ENCODE measurements at regions not wholly inside any gene's neighbourhood (a gene's known extent, or its start where the extent isn't known, plus 50 kb on each side); places are given as distances from the start of the nearest gene placed in this dataset.

DNA sequence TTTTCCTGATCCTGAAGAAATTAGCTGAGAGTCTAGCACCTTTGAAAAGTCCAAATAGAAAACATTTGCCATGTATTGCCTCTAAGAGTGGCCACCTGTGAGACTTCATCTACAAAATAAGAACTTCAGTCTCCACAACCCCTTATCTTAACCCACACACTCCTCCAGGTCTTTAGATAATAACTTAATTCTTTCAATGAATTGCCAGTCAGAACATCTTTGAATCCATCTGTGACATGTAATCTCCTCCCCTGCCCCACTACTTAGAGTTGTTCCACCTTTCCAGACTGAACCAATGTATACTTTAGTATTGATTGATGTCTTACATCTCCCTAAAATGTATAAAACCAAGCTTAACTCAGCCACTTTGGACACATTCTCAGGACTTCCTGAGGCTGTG, 84.4 kb upstream of the FAM171A1 start:
- Mint-ChIP-seq H3K4me3 (no peak overlapping the region), H3K27me3 (ENCODE audit: insufficient read depth) (peaks cover 23% of the 10 kb centered on the region), H3K27ac (no peak overlapping the region), H3K9me3 (no peaks in the 10 kb centered on the region), H3K4me1 (ENCODE audit: low read depth) (peaks cover 9% of the 10 kb centered on the region), H3K36me3 (ENCODE audit: low read depth) (no peaks in the 10 kb centered on the region)
- TF ChIP-seq, protein P1, sequence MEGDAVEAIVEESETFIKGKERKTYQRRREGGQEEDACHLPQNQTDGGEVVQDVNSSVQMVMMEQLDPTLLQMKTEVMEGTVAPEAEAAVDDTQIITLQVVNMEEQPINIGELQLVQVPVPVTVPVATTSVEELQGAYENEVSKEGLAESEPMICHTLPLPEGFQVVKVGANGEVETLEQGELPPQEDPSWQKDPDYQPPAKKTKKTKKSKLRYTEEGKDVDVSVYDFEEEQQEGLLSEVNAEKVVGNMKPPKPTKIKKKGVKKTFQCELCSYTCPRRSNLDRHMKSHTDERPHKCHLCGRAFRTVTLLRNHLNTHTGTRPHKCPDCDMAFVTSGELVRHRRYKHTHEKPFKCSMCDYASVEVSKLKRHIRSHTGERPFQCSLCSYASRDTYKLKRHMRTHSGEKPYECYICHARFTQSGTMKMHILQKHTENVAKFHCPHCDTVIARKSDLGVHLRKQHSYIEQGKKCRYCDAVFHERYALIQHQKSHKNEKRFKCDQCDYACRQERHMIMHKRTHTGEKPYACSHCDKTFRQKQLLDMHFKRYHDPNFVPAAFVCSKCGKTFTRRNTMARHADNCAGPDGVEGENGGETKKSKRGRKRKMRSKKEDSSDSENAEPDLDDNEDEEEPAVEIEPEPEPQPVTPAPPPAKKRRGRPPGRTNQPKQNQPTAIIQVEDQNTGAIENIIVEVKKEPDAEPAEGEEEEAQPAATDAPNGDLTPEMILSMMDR (IDR thresholded peaks at IDR 0.05): no peak
- DNase-seq: no peak

DNA sequence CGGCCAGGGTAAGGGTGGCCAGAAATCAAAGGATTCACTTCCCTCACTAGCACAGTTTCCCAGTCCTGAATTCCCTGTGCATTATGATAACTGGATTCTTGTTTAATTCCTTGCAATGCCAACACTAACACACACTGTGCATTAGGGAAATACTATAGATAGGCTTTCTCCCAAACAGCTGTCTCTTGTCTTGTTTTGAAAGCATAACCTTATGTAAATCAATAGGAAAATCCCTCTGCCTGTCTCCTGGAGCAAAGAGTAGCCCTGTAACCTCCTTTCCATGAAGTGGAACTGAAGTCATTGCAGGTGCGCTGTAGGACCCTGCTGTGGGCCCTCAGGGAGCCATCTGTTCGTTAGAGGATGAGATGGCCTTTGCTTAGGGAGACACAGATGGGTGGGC, 82.8 kb upstream of the FAM171A1 start:
- H3K36me3 Mint-ChIP-seq (ENCODE audit: low read depth): no peaks in the 10 kb centered on the region
- peaks cover 27% of the 10 kb centered on the region for H3K27me3 Mint-ChIP-seq (ENCODE audit: insufficient read depth)
- no peaks in the 10 kb centered on the region for H3K4me1 Mint-ChIP-seq (ENCODE audit: low read depth)
- no peak overlapping the region for H3K4me3 Mint-ChIP-seq
- no peak for DNase-seq
- H3K9me3 Mint-ChIP-seq: no peaks in the 10 kb centered on the region
- no peak overlapping the region for H3K27ac Mint-ChIP-seq
- TF ChIP-seq, protein P1 (IDR thresholded peaks at IDR 0.05): no peak

DNA sequence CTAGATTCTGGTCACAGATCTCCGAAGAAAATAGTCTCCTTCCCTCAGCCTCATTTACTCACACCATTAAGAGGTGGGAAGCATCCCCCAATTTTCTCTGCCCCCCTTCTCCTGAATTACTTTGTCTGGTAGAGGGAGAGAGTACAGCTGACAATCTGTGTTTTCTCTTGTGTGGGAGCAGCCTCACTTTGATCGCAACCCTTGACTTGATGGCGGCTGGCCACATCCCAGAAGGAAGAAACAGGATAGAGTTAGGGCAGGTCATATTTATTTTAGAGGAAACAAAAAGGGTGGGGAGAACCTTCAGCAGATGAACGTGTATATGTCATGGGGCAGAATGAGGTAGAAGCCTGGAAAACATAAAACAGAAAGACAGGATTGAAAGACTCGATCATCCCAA, 82.4 kb upstream of the FAM171A1 start:
- TF ChIP-seq, protein P1 (IDR thresholded peaks at IDR 0.05): no peak
- Mint-ChIP-seq H3K27ac (no peak overlapping the region), H3K27me3 (ENCODE audit: insufficient read depth) (peaks cover 30% of the 10 kb centered on the region), H3K36me3 (ENCODE audit: low read depth) (no peaks in the 10 kb centered on the region), H3K9me3 (no peaks in the 10 kb centered on the region), H3K4me1 (ENCODE audit: low read depth) (no peaks in the 10 kb centered on the region), H3K4me3 (no peak overlapping the region)
- DNase-seq: no peak

DNA sequence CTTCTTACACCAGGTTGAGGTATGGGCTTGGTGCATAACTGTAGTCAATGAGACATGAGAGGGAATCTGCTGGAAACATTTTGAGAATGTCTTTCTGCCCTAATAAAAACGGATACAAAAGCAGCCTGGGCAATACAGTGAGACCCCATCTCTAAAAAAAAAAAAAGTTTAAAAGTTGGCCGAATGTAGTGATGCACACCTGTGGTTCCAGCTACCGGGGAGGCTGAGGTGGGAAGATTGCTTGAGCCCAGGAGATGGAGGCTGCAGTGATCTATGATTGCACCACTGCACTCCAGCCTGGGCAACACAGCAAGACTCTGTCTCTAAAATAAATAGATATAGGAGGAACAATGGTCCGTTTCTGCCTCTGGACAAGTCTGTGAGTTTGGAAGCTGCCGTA, 81.5 kb upstream of the FAM171A1 start:
- Mint-ChIP-seq H3K9me3 (no peaks in the 10 kb centered on the region), H3K36me3 (ENCODE audit: low read depth) (no peaks in the 10 kb centered on the region), H3K27me3 (ENCODE audit: insufficient read depth) (peaks cover 34% of the 10 kb centered on the region), H3K4me3 (no peak overlapping the region), H3K4me1 (ENCODE audit: low read depth) (no peaks in the 10 kb centered on the region), H3K27ac (no peak overlapping the region)
- TF ChIP-seq, protein P1 (IDR thresholded peaks at IDR 0.05): no peak
- DNase-seq: no peak

DNA sequence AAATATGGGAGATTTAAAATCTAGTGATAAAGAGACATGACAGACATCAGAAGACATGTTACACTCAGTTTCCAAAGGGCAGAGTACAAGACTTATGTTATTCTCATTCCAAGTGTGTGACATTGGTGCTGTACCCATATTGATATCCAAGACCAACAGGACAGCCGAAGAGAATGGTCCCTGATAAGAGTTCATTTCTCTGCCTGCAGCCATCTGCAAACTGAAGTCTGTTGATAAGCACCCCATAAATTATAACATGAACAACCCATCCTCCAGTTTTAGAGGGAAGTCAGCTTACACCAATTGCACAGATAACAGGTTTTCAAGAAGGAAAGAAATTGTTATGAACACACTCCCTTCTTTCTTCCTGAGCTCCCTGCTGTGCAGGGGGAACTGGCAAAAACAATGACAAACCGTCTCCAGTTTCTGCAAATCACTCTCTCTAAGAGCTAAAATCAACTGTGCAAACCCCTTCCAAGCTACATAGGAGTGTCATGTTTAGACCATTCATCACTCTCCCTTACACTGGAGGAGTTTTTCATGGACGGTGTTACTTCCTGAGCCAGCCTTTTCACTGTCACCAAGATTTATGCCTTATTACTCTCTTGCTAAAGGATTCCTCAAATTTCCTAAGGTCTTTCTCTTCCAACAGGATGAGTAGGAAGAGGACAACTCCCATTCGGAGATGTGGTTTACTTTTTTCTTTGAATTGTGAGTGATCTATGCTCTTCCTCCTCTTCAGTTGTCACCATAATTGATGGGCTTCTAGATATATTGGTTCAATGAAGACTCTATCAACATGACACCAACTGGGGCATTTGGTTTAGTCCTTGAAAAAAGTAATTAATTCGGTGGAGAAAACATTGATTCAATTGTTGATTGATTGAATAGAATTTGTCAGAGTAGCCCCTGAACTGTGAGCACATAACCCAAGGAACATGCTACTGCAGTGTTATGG, 80.3 kb upstream of the FAM171A1 start:
- H3K4me3 Mint-ChIP-seq: no peak overlapping the region
- TF ChIP-seq, protein P1 (IDR thresholded peaks at IDR 0.05): no peak
- no peaks in the 10 kb centered on the region for H3K36me3 Mint-ChIP-seq (ENCODE audit: low read depth)
- H3K27ac Mint-ChIP-seq: no peak overlapping the region
- peaks cover 40% of the 10 kb centered on the region for H3K27me3 Mint-ChIP-seq (ENCODE audit: insufficient read depth)
- no peaks in the 10 kb centered on the region for H3K4me1 Mint-ChIP-seq (ENCODE audit: low read depth)
- no peaks in the 10 kb centered on the region for H3K9me3 Mint-ChIP-seq
- DNase-seq: no peak

Measured in HFFc6 (cell line).